ENCODE measurements at regions not wholly inside any gene's neighbourhood (a gene's known extent, or its start where the extent isn't known, plus 50 kb on each side); places are given as distances from the start of the nearest gene placed in this dataset.

DNA sequence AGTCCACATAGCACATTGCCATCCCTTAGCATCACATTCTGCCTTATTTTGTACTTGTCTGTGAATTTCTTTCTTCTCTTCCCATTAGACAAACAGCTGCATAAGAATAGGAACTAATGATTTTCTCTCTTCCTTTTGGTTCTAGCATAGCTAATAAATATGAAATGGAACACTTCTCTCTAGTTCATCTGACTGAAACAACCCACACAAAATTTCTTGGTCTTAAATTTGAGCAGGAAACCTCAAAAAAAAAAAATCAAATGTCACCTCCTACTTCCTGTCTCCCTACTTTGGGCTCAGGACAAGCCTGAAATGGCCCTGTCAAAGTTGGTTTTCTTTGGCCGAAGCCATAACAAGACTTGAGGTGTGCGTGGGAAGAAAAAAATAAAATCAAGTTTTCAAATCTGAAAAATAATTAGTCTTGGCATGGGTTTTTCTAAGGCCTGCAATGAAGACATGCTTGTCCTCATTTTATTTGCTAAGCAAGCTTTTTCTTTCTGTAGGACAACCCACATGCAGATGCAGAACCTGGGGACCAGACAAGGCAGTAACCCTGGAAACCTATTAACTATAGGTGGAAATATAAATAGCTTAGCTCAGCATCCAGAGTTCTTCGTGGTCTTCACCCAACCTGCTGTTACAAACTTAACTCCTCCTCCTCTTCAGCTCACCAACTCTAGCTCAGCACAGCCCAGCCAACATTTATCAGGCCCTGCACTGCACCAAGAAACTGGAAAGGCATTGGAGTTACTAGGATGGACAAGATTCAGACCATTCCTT lies 523.5 kb upstream of the KLF4 start:
- no peak overlapping the region for H3K27ac ChIP-seq (ENCODE audit: low read depth, low read length)
- no peaks in the 10 kb centered on the region for H3K27me3 ChIP-seq (ENCODE audit: control insufficient read depth in 1 of 2, insufficient read depth in 2 of 2, low read length in 2 of 2)
- no peaks in the 10 kb centered on the region for H3K36me3 ChIP-seq (ENCODE audit: insufficient read depth, low read length)
- no peaks in the 10 kb centered on the region for H3K4me1 ChIP-seq (ENCODE audit: insufficient read depth, low read length)
- no peak overlapping the region for H3K9ac ChIP-seq (ENCODE audit: low read length)
- H3K9me3 ChIP-seq (ENCODE audit: low read length), result no peaks in the 10 kb centered on the region
- H3K4me3 ChIP-seq (ENCODE audit: low read depth in 1 of 2, low read length in 2 of 2), result no peak overlapping the region

DNA sequence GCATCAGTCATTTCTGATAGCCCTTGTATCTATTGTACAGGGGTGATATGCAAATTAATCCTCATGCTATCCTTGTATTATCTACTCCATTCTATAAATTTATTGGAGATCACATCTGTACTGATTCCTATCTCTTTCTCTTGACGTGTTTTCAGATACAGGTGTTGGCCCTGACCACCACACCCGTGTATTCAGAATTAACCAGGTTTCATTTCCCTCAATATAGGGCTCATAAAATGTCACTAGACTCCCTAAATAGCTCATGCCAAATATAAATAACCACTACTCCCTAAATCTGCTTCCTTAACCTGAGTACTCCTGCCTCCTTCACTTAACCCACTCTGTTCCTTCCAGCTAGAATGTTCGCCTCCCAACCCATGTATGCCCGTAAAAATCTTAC lies 522.8 kb upstream of the KLF4 start:
- Histone ChIP-seq H3K36me3 (ENCODE audit: insufficient read depth, low read length) (no peaks in the 10 kb centered on the region), H3K9me3 (ENCODE audit: low read length) (no peaks in the 10 kb centered on the region), H3K27ac (ENCODE audit: low read depth, low read length) (no peak overlapping the region), H3K9ac (ENCODE audit: low read length) (no peak overlapping the region), H3K4me1 (ENCODE audit: insufficient read depth, low read length) (no peaks in the 10 kb centered on the region), H3K4me3 (ENCODE audit: low read depth in 1 of 2, low read length in 2 of 2) (no peak overlapping the region), H3K27me3 (ENCODE audit: control insufficient read depth in 1 of 2, insufficient read depth in 2 of 2, low read length in 2 of 2) (no peaks in the 10 kb centered on the region)

DNA sequence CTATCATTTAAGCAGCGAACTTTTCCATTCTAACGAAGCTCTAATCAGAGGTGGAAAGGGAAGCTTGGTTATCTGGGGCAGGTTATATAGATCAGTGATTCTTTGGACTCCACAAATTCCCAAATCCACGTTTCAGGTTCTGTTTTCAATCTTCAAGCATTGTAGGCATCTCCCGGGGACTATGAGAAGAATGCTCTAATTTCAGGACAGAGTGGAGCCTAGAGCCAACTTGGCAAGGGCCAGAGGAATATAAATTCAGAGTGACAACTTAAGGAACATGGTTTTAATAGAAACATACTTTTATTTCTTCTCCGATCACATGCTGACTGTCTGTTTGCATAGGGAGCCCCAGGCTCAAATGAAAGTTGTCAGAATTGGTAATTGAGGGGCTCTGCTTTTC lies 514.0 kb upstream of the KLF4 start:
- Histone ChIP-seq H3K9ac (ENCODE audit: low read length) (no peak overlapping the region), H3K4me3 (ENCODE audit: low read depth in 1 of 2, low read length in 2 of 2) (no peak overlapping the region), H3K4me1 (ENCODE audit: insufficient read depth, low read length) (peaks cover 9% of the 10 kb centered on the region), H3K27me3 (ENCODE audit: control insufficient read depth in 1 of 2, insufficient read depth in 2 of 2, low read length in 2 of 2) (no peaks in the 10 kb centered on the region), H3K36me3 (ENCODE audit: insufficient read depth, low read length) (no peaks in the 10 kb centered on the region), H3K9me3 (ENCODE audit: low read length) (no peaks in the 10 kb centered on the region), H3K27ac (ENCODE audit: low read depth, low read length) (no peak overlapping the region)

DNA sequence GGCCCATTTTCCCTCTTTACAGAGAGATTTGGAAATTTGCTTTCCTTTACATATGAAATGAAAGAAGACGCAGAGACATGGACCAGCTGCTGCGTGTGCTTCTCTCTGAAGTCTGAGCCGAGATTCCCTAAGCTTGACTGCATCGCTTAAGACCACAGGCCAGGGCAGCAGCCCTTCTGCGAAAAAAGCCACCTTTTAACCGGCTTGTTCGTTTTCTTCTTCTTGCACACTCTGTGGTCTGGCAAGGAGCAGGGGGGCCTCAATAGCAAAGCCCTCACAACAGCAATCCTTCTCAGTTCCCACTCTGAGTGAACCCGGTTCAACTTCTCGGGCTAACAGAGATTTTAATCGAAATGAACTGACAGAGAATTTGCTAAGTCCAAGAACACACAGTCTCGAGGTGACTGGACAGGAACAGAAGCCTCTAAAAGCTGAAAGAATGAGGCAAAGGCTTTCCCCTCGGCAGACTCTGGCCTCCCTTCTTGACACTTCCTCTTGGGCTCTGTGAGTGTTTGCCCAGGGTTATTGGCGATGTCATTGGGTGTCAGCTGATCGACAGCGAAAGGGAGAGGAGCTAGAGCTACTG lies 512.9 kb upstream of the KLF4 start:
- no peaks in the 10 kb centered on the region for H3K27me3 ChIP-seq (ENCODE audit: control insufficient read depth in 1 of 2, insufficient read depth in 2 of 2, low read length in 2 of 2)

DNA sequence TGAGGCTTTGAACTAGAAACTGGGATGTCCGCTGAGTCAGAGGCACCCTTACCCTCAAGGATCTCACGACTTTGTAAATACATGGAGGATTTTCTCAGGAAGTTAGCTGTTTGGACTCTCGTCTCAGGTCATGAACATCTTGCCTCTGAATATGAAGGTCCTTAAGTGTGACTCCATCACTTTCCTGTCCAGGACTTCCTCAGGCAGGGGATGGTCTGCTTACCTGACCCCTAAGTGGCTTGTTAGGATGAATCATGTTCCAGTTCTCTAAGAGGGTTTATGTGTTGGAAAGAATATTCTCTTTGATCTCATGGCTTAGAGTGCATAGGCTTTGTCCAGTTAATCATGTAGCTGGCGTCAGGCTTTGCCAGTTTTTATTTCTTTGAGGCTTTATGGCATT lies 511.7 kb upstream of the KLF4 start:
- peaks cover 9% of the 10 kb centered on the region for H3K4me1 ChIP-seq (ENCODE audit: insufficient read depth, low read length)
- H3K4me3 ChIP-seq (ENCODE audit: low read depth in 1 of 2, low read length in 2 of 2), result no peak overlapping the region
- H3K27ac ChIP-seq (ENCODE audit: low read depth, low read length), result no peak overlapping the region
- no peaks in the 10 kb centered on the region for H3K27me3 ChIP-seq (ENCODE audit: control insufficient read depth in 1 of 2, insufficient read depth in 2 of 2, low read length in 2 of 2)
- no peaks in the 10 kb centered on the region for H3K36me3 ChIP-seq (ENCODE audit: insufficient read depth, low read length)
- no peaks in the 10 kb centered on the region for H3K9me3 ChIP-seq (ENCODE audit: low read length)
- H3K9ac ChIP-seq (ENCODE audit: low read length), result no peak overlapping the region

More for the DNA sequence above, 512.9 kb upstream of the KLF4 start:
- Histone ChIP-seq H3K27ac (ENCODE audit: low read depth, low read length) (no peak overlapping the region), H3K9me3 (ENCODE audit: low read length) (no peaks in the 10 kb centered on the region), H3K4me1 (ENCODE audit: insufficient read depth, low read length) (peaks cover 9% of the 10 kb centered on the region), H3K36me3 (ENCODE audit: insufficient read depth, low read length) (no peaks in the 10 kb centered on the region), H3K9ac (ENCODE audit: low read length) (no peak overlapping the region), H3K4me3 (ENCODE audit: low read depth in 1 of 2, low read length in 2 of 2) (no peak overlapping the region)

DNA sequence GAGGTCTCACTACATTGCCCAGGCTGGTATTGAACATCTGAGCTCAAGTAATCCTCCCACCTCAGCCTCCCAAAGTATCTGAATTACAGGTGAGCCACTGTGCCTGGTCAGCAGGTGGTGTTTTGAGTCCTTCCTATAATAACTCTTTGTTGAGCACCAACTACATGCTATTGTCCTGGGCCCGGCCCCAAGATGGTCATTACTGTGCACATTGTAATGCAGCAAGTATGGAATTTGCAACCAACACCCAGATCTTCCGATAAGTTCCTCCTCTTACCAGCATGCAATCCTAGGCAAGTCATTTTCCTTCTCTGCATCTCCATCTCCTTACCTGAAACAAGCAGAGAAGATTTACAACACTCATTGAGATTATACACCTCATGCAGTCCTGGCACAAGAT lies 510.3 kb upstream of the KLF4 start:
- H3K4me3 ChIP-seq (ENCODE audit: low read depth in 1 of 2, low read length in 2 of 2), result no peak overlapping the region
- H3K27ac ChIP-seq (ENCODE audit: low read depth, low read length), result no peak overlapping the region
- H3K27me3 ChIP-seq (ENCODE audit: control insufficient read depth in 1 of 2, insufficient read depth in 2 of 2, low read length in 2 of 2), result no peaks in the 10 kb centered on the region
- H3K9ac ChIP-seq (ENCODE audit: low read length), result no peak overlapping the region
- H3K4me1 ChIP-seq (ENCODE audit: insufficient read depth, low read length), result peaks cover 9% of the 10 kb centered on the region
- H3K36me3 ChIP-seq (ENCODE audit: insufficient read depth, low read length), result no peaks in the 10 kb centered on the region
- no peaks in the 10 kb centered on the region for H3K9me3 ChIP-seq (ENCODE audit: low read length)

DNA sequence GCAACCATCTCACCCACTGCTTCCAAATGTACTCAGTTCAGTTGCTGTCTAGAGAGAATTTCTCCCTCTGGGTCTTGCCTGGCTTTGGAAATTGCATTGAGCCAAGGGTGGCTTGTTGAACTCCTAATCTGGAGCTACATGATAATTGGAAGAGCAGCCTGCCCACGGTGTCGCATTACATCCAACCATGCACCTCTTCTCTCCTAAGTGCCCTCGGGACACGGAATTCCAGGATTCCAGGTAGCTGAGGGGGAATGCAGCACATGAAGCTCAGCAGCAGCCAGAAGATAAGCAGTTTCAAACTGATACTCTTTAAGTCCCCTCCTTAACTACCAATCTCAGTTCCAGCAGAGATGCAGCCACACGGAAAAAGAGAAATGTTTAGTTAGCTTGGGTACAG lies 509.4 kb upstream of the KLF4 start:
- H3K4me3 ChIP-seq (ENCODE audit: low read depth in 1 of 2, low read length in 2 of 2), result no peak overlapping the region
- no peak overlapping the region for H3K9ac ChIP-seq (ENCODE audit: low read length)
- H3K27ac ChIP-seq (ENCODE audit: low read depth, low read length), result no peak overlapping the region
- H3K27me3 ChIP-seq (ENCODE audit: control insufficient read depth in 1 of 2, insufficient read depth in 2 of 2, low read length in 2 of 2), result no peaks in the 10 kb centered on the region
- no peaks in the 10 kb centered on the region for H3K36me3 ChIP-seq (ENCODE audit: insufficient read depth, low read length)
- H3K4me1 ChIP-seq (ENCODE audit: insufficient read depth, low read length), result peaks cover 9% of the 10 kb centered on the region
- no peaks in the 10 kb centered on the region for H3K9me3 ChIP-seq (ENCODE audit: low read length)

DNA sequence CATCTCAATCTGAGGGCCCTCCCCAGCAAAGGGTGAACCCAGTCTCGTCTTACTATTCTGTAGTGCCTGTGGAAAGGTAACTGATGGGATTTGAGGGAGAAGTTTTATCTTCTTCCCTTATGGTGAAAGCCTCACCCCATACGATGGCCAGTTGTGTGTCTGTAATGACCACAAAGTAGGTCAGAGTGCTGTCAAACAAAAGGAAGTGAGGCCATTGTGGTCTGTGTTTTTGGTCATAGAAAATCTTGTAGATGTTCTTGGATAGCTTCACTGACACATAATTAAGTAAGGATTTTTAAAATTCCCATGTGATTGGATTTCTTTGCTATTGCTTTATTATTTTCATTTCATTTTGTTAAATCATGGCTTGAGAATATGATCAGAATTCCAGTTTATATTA lies 505.1 kb upstream of the KLF4 start:
- no peaks in the 10 kb centered on the region for H3K36me3 ChIP-seq (ENCODE audit: insufficient read depth, low read length)
- H3K9me3 ChIP-seq (ENCODE audit: low read length), result no peaks in the 10 kb centered on the region
- H3K4me1 ChIP-seq (ENCODE audit: insufficient read depth, low read length), result no peaks in the 10 kb centered on the region
- H3K4me3 ChIP-seq (ENCODE audit: low read depth in 1 of 2, low read length in 2 of 2), result no peak overlapping the region
- no peaks in the 10 kb centered on the region for H3K27me3 ChIP-seq (ENCODE audit: control insufficient read depth in 1 of 2, insufficient read depth in 2 of 2, low read length in 2 of 2)
- H3K27ac ChIP-seq (ENCODE audit: low read depth, low read length), result no peak overlapping the region
- H3K9ac ChIP-seq (ENCODE audit: low read length), result no peak overlapping the region

DNA sequence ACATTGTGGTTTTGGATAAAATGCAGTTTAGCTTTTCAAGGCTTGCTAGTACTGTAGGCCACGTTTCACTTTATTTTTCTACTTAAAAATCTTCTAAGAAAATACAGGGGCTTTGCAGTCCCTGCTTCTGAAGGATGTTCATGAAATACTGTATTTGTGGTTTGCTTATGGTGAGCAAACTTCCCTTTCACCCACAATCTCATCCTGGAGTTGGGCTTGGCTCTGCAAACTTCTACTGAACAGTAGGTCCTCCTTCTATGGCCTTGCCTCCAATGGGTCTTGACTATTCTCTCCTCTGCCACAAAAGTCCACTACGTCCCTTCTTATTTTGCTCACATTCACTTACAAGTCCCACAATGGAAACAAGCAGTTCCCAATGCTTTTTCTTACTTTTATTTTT lies 502.7 kb upstream of the KLF4 start:
- H3K9me3 ChIP-seq (ENCODE audit: low read length), result no peaks in the 10 kb centered on the region
- H3K36me3 ChIP-seq (ENCODE audit: insufficient read depth, low read length), result no peaks in the 10 kb centered on the region
- H3K27ac ChIP-seq (ENCODE audit: low read depth, low read length), result no peak overlapping the region
- H3K9ac ChIP-seq (ENCODE audit: low read length), result no peak overlapping the region
- no peaks in the 10 kb centered on the region for H3K27me3 ChIP-seq (ENCODE audit: control insufficient read depth in 1 of 2, insufficient read depth in 2 of 2, low read length in 2 of 2)
- no peak overlapping the region for H3K4me3 ChIP-seq (ENCODE audit: low read depth in 1 of 2, low read length in 2 of 2)
- H3K4me1 ChIP-seq (ENCODE audit: insufficient read depth, low read length), result no peaks in the 10 kb centered on the region

DNA sequence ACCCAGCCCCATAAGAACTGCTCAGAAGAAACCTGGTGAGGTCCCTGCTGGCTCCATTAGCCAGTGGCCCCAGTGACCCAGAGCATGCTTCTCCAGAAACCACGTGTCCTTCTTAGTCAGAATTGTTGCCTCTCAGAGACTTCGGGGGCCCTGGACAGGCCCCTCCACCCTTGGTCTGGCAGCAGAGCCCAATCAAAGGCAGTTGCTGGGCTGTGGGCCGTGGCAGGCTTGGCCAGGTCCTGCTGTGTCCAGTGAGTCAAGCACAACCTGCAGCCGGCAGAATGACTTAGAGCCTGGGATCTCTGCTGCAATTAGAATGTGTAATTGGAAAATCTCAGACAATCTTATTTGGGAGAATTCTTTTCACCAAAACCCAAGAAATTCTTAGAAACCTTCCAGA lies 502.0 kb upstream of the KLF4 start:
- no peak overlapping the region for H3K9ac ChIP-seq (ENCODE audit: low read length)
- H3K27ac ChIP-seq (ENCODE audit: low read depth, low read length), result no peak overlapping the region
- H3K4me1 ChIP-seq (ENCODE audit: insufficient read depth, low read length), result no peaks in the 10 kb centered on the region
- no peaks in the 10 kb centered on the region for H3K36me3 ChIP-seq (ENCODE audit: insufficient read depth, low read length)
- no peak overlapping the region for H3K4me3 ChIP-seq (ENCODE audit: low read depth in 1 of 2, low read length in 2 of 2)
- no peaks in the 10 kb centered on the region for H3K27me3 ChIP-seq (ENCODE audit: control insufficient read depth in 1 of 2, insufficient read depth in 2 of 2, low read length in 2 of 2)
- H3K9me3 ChIP-seq (ENCODE audit: low read length), result no peaks in the 10 kb centered on the region

DNA sequence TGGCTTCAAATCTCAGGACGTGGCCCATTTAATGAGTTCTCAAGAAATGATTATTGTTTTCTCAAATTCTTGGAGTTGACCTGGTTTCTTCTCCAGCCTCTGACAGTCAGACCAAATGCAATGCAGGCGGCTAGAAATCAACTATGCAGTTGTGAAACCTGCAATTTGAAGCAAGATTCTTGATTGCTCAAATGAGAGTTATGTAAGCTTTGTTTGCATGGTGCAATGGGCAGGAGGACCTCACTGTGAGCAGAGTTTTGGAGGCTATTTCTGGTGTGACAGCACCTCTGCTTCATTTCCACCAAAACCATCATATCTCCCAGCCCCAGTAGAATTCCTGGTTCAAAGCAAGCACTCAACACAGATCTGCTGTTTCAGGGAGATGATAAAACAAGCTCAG lies 500.0 kb upstream of the KLF4 start:
- H3K9ac ChIP-seq (ENCODE audit: low read length), result no peak overlapping the region

DNA sequence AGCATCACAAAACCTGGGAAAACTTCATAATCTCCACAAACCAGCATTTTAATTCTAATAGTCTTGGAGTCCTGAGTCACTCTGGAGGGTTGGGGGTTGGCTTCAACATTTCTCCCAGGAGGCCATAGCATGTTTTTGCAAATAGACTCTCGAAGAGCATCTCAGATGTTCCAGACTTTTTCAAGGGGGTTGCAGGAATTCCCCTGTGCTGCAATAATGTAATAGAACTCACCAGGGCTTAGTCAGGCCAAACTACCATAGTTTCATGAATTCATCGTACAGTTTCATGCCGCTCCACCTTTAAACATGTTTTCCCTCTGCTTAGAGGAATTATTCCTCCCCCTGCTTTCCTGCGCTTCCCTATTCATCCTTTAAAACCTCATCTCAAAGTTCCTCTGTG lies 499.5 kb upstream of the KLF4 start:
- H3K9ac ChIP-seq (ENCODE audit: low read length), result no peak overlapping the region

More for the DNA sequence above, 500.0 kb upstream of the KLF4 start:
- Histone ChIP-seq H3K4me3 (ENCODE audit: low read depth in 1 of 2, low read length in 2 of 2) (no peak overlapping the region), H3K27ac (ENCODE audit: low read depth, low read length) (no peak overlapping the region), H3K36me3 (ENCODE audit: insufficient read depth, low read length) (no peaks in the 10 kb centered on the region), H3K9me3 (ENCODE audit: low read length) (no peaks in the 10 kb centered on the region), H3K4me1 (ENCODE audit: insufficient read depth, low read length) (no peaks in the 10 kb centered on the region), H3K27me3 (ENCODE audit: control insufficient read depth in 1 of 2, insufficient read depth in 2 of 2, low read length in 2 of 2) (no peaks in the 10 kb centered on the region)

More for the DNA sequence above, 499.5 kb upstream of the KLF4 start:
- no peaks in the 10 kb centered on the region for H3K9me3 ChIP-seq (ENCODE audit: low read length)
- H3K27ac ChIP-seq (ENCODE audit: low read depth, low read length), result no peak overlapping the region
- H3K4me1 ChIP-seq (ENCODE audit: insufficient read depth, low read length), result no peaks in the 10 kb centered on the region
- H3K4me3 ChIP-seq (ENCODE audit: low read depth in 1 of 2, low read length in 2 of 2), result no peak overlapping the region
- H3K36me3 ChIP-seq (ENCODE audit: insufficient read depth, low read length), result no peaks in the 10 kb centered on the region
- H3K27me3 ChIP-seq (ENCODE audit: control insufficient read depth in 1 of 2, insufficient read depth in 2 of 2, low read length in 2 of 2), result no peaks in the 10 kb centered on the region

All from muscle layer of colon (tissue), 2 donors.